GM20000 (cell line): ENCODE measurements at regions not wholly inside any gene's neighbourhood (a gene's known extent, or its start where the extent isn't known, plus 50 kb on each side); places are given as distances from the start of the nearest gene placed in this dataset.

Experiments
- DNase-seq: peaks from one replicate; pipeline ENCODE4 v3.0.0; 2012; ENCODE audit warnings: low spot score
- CTCF ChIP-seq: IDR thresholded peaks from 2 replicates; pipeline ENCODE4 v1.5.1; 2012; ENCODE audit warnings: mild to moderate bottlenecking, control low read depth; ENCODE audit errors: extremely low read depth, missing control alignments

- no peak for TF ChIP-seq CTCF
- no peak for DNase-seq
Measured at GRCh38 chr4:186481998-186482790, 73.2 kb downstream of the MTNR1A start.

- DNase-seq: no peak
- TF ChIP-seq CTCF: no peak
Measured at GRCh38 chr4:186475202-186475601, 80.2 kb downstream of the MTNR1A start.

- no peak for TF ChIP-seq CTCF
- no peak for DNase-seq
Measured at GRCh38 chr4:186473933-186474332, 81.4 kb downstream of the MTNR1A start.

GRCh38 chr4:186472948-186473347, 82.4 kb downstream of the MTNR1A start:
- no peak for DNase-seq
- peak; percentile 29 for TF ChIP-seq CTCF

GRCh38 chr4:186471441-186471840, 83.9 kb downstream of the MTNR1A start:
- no peak for DNase-seq
- TF ChIP-seq CTCF: no peak

- DNase-seq: no peak
- no peak for TF ChIP-seq CTCF
Measured at GRCh38 chr4:186458050-186458449, 97.3 kb downstream of the MTNR1A start.

- no peak for TF ChIP-seq CTCF
- DNase-seq: no peak
Measured at GRCh38 chr4:186451982-186452381, 103.4 kb downstream of the MTNR1A start.
